ENCODE measurements at regions not wholly inside any gene's neighbourhood (a gene's known extent, or its start where the extent isn't known, plus 50 kb on each side); places are given as distances from the start of the nearest gene placed in this dataset.

DNA sequence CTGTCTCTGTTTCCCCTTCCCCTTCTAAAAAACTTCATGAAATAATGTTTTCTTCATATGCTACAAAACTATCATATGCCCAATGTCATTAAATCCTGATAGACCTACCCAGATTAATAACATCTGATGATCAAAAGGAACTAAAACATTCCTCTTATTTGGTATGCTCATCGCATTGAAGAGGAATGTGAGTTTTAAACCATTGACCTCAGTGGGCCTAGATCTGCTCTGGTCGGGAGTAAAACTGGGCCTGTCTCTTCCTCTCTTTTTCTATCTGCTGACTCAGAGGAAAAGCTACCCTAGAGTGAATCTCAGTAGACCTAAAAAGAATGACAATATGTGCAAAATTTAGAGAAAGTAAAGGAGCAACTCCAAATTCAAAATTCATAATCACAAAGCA is 275.8 kb downstream of the SATB1 start:
- Histone ChIP-seq H3K9ac (ENCODE audit: low read length) (no peak overlapping the region), H3K36me3 (ENCODE audit: low read length) (no peaks in the 10 kb centered on the region), H3K27me3 (ENCODE audit: low read length) (no peaks in the 10 kb centered on the region), H3K4me2 (ENCODE audit: low read depth, low read length, poor library complexity, severe bottlenecking) (no peak overlapping the region), H4K20me1 (ENCODE audit: low read depth, low read length) (no peaks in the 10 kb centered on the region), H3F3A (ENCODE audit: insufficient read depth) (no peaks in the 10 kb centered on the region), H2AFZ (ENCODE audit: low read depth, low read length, severe bottlenecking) (no peak overlapping the region), H3K79me2 (ENCODE audit: insufficient read depth, low read length) (no peaks in the 10 kb centered on the region), H3K9me3 (ENCODE audit: insufficient read depth, low read length) (no peaks in the 10 kb centered on the region), H3K9me2 (replicated peaks; ENCODE audit: insufficient read depth, low read length) (no peaks in the 10 kb centered on the region), H3K4me3 (ENCODE audit: insufficient read depth, low read length, poor library complexity, severe bottlenecking) (no peak overlapping the region), H3K27ac (ENCODE audit: low read depth, low read length) (no peak overlapping the region)
- no peak for TF ChIP-seq EZH2phosphoT487 (conservative IDR thresholded peaks at IDR 0.05; ENCODE audit: low read length)
- TF ChIP-seq, protein P1, sequence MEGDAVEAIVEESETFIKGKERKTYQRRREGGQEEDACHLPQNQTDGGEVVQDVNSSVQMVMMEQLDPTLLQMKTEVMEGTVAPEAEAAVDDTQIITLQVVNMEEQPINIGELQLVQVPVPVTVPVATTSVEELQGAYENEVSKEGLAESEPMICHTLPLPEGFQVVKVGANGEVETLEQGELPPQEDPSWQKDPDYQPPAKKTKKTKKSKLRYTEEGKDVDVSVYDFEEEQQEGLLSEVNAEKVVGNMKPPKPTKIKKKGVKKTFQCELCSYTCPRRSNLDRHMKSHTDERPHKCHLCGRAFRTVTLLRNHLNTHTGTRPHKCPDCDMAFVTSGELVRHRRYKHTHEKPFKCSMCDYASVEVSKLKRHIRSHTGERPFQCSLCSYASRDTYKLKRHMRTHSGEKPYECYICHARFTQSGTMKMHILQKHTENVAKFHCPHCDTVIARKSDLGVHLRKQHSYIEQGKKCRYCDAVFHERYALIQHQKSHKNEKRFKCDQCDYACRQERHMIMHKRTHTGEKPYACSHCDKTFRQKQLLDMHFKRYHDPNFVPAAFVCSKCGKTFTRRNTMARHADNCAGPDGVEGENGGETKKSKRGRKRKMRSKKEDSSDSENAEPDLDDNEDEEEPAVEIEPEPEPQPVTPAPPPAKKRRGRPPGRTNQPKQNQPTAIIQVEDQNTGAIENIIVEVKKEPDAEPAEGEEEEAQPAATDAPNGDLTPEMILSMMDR (IDR thresholded peaks at IDR 0.05; ENCODE audit: insufficient read depth, low read length, poor library complexity, severe bottlenecking) = no peak

DNA sequence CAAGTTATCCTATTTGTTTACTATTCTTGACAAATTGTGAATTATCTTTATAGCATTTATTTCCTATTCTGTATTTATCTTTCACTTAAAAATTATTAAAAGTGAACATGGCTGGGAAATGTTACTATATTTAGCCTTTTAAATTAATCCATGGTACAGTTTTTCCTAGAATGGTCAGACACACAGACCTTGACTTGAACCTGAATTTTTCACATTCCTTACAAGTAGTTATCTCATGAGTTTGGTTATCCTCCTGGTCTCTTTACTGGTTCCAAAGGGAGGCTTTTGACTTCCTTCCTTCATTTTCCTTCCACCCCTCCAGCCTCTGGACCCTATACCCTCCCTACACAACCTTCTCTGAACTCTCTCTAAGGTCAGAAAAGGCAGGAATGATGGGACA is 280.6 kb downstream of the SATB1 start:
- Histone ChIP-seq H3K9me3 (ENCODE audit: insufficient read depth, low read length) (no peaks in the 10 kb centered on the region), H3K36me3 (ENCODE audit: low read length) (no peaks in the 10 kb centered on the region), H3K9ac (ENCODE audit: low read length) (no peak overlapping the region), H4K20me1 (ENCODE audit: low read depth, low read length) (no peaks in the 10 kb centered on the region), H3K9me2 (replicated peaks; ENCODE audit: insufficient read depth, low read length) (no peaks in the 10 kb centered on the region), H2AFZ (ENCODE audit: low read depth, low read length, severe bottlenecking) (no peak overlapping the region), H3K79me2 (ENCODE audit: insufficient read depth, low read length) (no peaks in the 10 kb centered on the region), H3K27ac (ENCODE audit: low read depth, low read length) (no peak overlapping the region), H3K4me2 (ENCODE audit: low read depth, low read length, poor library complexity, severe bottlenecking) (no peak overlapping the region), H3K4me3 (ENCODE audit: insufficient read depth, low read length, poor library complexity, severe bottlenecking) (no peak overlapping the region), H3K27me3 (ENCODE audit: low read length) (no peaks in the 10 kb centered on the region), H3F3A (ENCODE audit: insufficient read depth) (no peaks in the 10 kb centered on the region)
- TF ChIP-seq EZH2phosphoT487 (conservative IDR thresholded peaks at IDR 0.05; ENCODE audit: low read length) = no peak
- TF ChIP-seq, protein P1 (IDR thresholded peaks at IDR 0.05; ENCODE audit: insufficient read depth, low read length, poor library complexity, severe bottlenecking) = no peak

DNA sequence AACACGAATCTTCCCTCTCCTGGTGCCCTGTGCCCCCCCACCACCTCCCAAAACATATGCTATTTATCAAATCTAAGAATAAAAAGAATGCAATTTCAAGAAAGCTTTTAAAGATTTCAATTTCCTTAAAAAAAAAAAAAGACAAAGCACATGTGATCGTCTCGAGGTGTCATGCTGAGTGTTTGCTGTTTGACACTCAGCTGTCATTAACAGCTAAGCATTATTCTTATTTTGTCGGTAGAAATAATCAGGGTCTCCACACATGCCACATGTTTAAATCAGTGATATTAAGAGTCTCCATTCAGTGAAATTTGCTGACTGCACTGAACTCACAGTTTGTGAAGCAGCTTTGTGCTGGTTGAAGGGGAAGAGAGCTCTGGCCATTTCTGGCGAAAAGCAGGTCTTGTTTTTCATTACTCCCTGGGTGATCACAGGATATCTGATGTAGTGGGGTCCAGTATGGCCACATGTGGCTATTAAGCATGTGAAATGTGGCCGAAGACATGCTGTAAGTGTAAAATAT is 281.8 kb downstream of the SATB1 start:
- Histone ChIP-seq H3F3A (ENCODE audit: insufficient read depth) (no peaks in the 10 kb centered on the region), H3K27me3 (ENCODE audit: low read length) (no peaks in the 10 kb centered on the region), H3K9me2 (replicated peaks; ENCODE audit: insufficient read depth, low read length) (no peaks in the 10 kb centered on the region), H4K20me1 (ENCODE audit: low read depth, low read length) (no peaks in the 10 kb centered on the region), H3K9ac (ENCODE audit: low read length) (no peak overlapping the region), H2AFZ (ENCODE audit: low read depth, low read length, severe bottlenecking) (no peak overlapping the region), H3K36me3 (ENCODE audit: low read length) (no peaks in the 10 kb centered on the region), H3K9me3 (ENCODE audit: insufficient read depth, low read length) (no peaks in the 10 kb centered on the region), H3K4me2 (ENCODE audit: low read depth, low read length, poor library complexity, severe bottlenecking) (no peak overlapping the region), H3K79me2 (ENCODE audit: insufficient read depth, low read length) (no peaks in the 10 kb centered on the region), H3K4me3 (ENCODE audit: insufficient read depth, low read length, poor library complexity, severe bottlenecking) (no peak overlapping the region), H3K27ac (ENCODE audit: low read depth, low read length) (no peak overlapping the region)
- TF ChIP-seq, protein P1 (IDR thresholded peaks at IDR 0.05; ENCODE audit: insufficient read depth, low read length, poor library complexity, severe bottlenecking) = no peak
- no peak for TF ChIP-seq EZH2phosphoT487 (conservative IDR thresholded peaks at IDR 0.05; ENCODE audit: low read length)

Data from SU-DHL-6 (cell line).